Smooth muscle cell (in vitro differentiated cells): ENCODE measurements at regions not wholly inside any gene's neighbourhood (a gene's known extent, or its start where the extent isn't known, plus 50 kb on each side); places are given as distances from the start of the nearest gene placed in this dataset.

ENCODE experiments used
- DNase-seq: peaks from one replicate; lab custom pipeline; 2025; ENCODE audit not compliant: unreplicated experiment; lab: John Stamatoyannopoulos, UW
- H2AFZ ChIP-seq: fragments of 200-600 bp; sonication (generic); 2 replicates; pipeline ENCODE4 v1.6.0; 2016; ENCODE audit warnings: antibody characterized with exemption, low read depth, mild to moderate bottlenecking
- H3F3A ChIP-seq: fragments of 200-600 bp; sonication (generic); 2 replicates; pipeline ENCODE4 v1.6.0; 2017; ENCODE audit warnings: antibody characterized with exemption, low read depth
- H3K27ac ChIP-seq: fragments of 200-600 bp; sonication (generic); 2 replicates; pipeline ENCODE4 v1.5.1; 2016; ENCODE audit warnings: low read depth, mild to moderate bottlenecking
- H3K27me3 ChIP-seq: fragments of 200-600 bp; sonication (generic); 2 replicates; pipeline ENCODE4 v1.6.1; 2016; ENCODE audit warnings: low read depth, mild to moderate bottlenecking
- H3K36me3 ChIP-seq: fragments of 200-600 bp; sonication (generic); 2 replicates; pipeline ENCODE4 v1.5.1; 2016; ENCODE audit warnings: low read depth
- H3K4me1 ChIP-seq: fragments of 200-600 bp; sonication (generic); 2 replicates; pipeline ENCODE4 v1.5.1; 2016; ENCODE audit warnings: low read depth
- H3K4me2 ChIP-seq: fragments of 200-600 bp; sonication (generic); 2 replicates; pipeline ENCODE4 v1.6.0; 2016; ENCODE audit warnings: mild to moderate bottlenecking
- H3K4me3 ChIP-seq: fragments of 200-600 bp; sonication (generic); 2 replicates; pipeline ENCODE4 v1.5.1; 2016; ENCODE audit warnings: mild to moderate bottlenecking
- H3K79me2 ChIP-seq: fragments of 200-600 bp; sonication (generic); 2 replicates; pipeline ENCODE4 v1.6.0; 2016; ENCODE audit warnings: low read depth, mild to moderate bottlenecking
- H3K9ac ChIP-seq: fragments of 200-600 bp; sonication (generic); 2 replicates; pipeline ENCODE4 v1.6.0; 2016; ENCODE audit warnings: low read depth
- H3K9me3 ChIP-seq: fragments of 200-600 bp; sonication (generic); replicated peaks from 2 replicates; pipeline ENCODE4 v1.5.1; 2016; ENCODE audit warnings: low read depth
- H4K20me1 ChIP-seq: fragments of 200-600 bp; sonication (generic); 2 replicates; pipeline ENCODE4 v1.6.0; 2016; ENCODE audit warnings: low read depth
- CTCF ChIP-seq: fragments of 200-600 bp; sonication (generic); IDR thresholded peaks from 2 replicates; pipeline ENCODE4 v1.5.1; 2017; ENCODE audit warnings: borderline replicate concordance, mild to moderate bottlenecking, antibody characterized with exemption; ENCODE audit not compliant: insufficient read depth, poor library complexity, severe bottlenecking
- WGBS: methylation state at CpG from one replicate; pipeline ENCODE4 v1.1.7; 2016; ENCODE audit warnings: low lambda C conversion rate; 5-methylcytosine and 5-hydroxymethylcytosine counted together

DNA sequence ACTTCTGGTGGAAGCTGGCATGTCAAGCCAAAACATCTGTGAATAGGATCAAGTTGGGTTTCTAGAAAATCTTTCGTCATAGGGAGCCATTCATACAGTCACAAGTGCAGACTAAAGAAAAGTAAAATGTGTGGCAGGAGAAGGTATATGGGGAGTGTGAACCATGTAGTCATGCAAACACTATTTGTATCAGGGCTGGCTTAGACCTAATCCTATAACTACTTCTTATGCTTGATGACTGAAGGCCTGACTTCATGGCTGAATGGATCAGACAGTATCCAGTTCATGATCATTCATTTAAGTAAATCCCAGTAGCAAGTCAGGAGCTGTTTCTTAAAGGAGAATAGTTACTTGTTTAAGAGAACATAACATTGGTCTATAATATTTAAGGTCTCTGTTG lies 63.8 kb upstream of the DAPK1 start:
- no peaks in the 10 kb centered on the region for H3K27me3 ChIP-seq
- H3K27ac ChIP-seq: no peak overlapping the region
- 80% methylated on average over 1 of the region's 1 CpG for WGBS
- H2AFZ ChIP-seq: no peak overlapping the region
- TF ChIP-seq CTCF: no peak
- no peaks in the 10 kb centered on the region for H3K79me2 ChIP-seq
- no peak overlapping the region for H3K9ac ChIP-seq
- H3F3A ChIP-seq: no peaks in the 10 kb centered on the region
- no peaks in the 10 kb centered on the region for H3K36me3 ChIP-seq
- no peak overlapping the region for H3K4me3 ChIP-seq
- no peaks in the 10 kb centered on the region for H4K20me1 ChIP-seq
- no peak for DNase-seq
- no peak overlapping the region for H3K4me2 ChIP-seq
- no peaks in the 10 kb centered on the region for H3K9me3 ChIP-seq
- no peaks in the 10 kb centered on the region for H3K4me1 ChIP-seq

DNA sequence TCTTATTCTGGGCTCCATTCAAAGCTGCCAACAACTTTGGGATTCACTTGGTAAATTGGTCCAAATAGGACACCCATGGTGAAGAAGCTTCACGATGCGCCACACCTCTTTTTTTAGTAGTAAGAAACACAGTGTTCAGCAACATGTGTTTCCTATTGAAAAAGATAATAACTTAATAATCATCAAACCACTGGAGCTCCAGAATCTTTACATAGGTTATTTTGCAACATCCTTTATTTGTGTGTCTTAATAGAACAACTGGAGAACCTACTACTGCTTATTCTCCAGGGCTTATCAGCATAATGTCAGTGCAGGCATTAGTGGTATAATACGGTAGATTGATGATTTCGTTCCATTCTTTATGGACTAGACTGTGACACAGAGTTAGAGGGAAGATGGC lies 63.3 kb upstream of the DAPK1 start:
- no peak overlapping the region for H3K27ac ChIP-seq
- H3K9me3 ChIP-seq: no peaks in the 10 kb centered on the region
- 80% methylated on average over 4 of the region's 4 CpGs for WGBS
- H3F3A ChIP-seq: no peaks in the 10 kb centered on the region
- no peak for DNase-seq
- no peak overlapping the region for H3K4me3 ChIP-seq
- no peak overlapping the region for H3K9ac ChIP-seq
- no peaks in the 10 kb centered on the region for H3K36me3 ChIP-seq
- H3K4me2 ChIP-seq: peak overlapping the region; percentile 27
- H3K27me3 ChIP-seq: no peaks in the 10 kb centered on the region
- no peak for TF ChIP-seq CTCF
- no peaks in the 10 kb centered on the region for H3K79me2 ChIP-seq
- no peaks in the 10 kb centered on the region for H3K4me1 ChIP-seq
- no peak overlapping the region for H2AFZ ChIP-seq
- H4K20me1 ChIP-seq: no peaks in the 10 kb centered on the region

- H3K36me3 ChIP-seq: no peaks in the 10 kb centered on the region
- WGBS: 56% methylated on average over 6 of the region's 6 CpGs
- no peak overlapping the region for H2AFZ ChIP-seq
- DNase-seq: no peak
- no peaks in the 10 kb centered on the region for H3F3A ChIP-seq
- H3K4me2 ChIP-seq: no peak overlapping the region
- no peaks in the 10 kb centered on the region for H3K9me3 ChIP-seq
- H3K79me2 ChIP-seq: no peaks in the 10 kb centered on the region
- no peaks in the 10 kb centered on the region for H3K4me1 ChIP-seq
- no peak overlapping the region for H3K4me3 ChIP-seq
- no peak overlapping the region for H3K9ac ChIP-seq
- no peaks in the 10 kb centered on the region for H3K27me3 ChIP-seq
- TF ChIP-seq CTCF: no peak
- no peaks in the 10 kb centered on the region for H4K20me1 ChIP-seq
- no peak overlapping the region for H3K27ac ChIP-seq
These were observed 62.3 kb upstream of the DAPK1 start for GRCh38 chr9:87435189-87435880.

GRCh38 chr9:87436716-87437115 lies 61.0 kb upstream of the DAPK1 start:
- Histone ChIP-seq H4K20me1 (no peaks in the 10 kb centered on the region), H3K36me3 (no peaks in the 10 kb centered on the region), H3K4me1 (no peaks in the 10 kb centered on the region), H3K27me3 (no peaks in the 10 kb centered on the region), H3K9ac (no peak overlapping the region), H3K4me2 (peak overlapping the region; percentile 69), H3F3A (no peaks in the 10 kb centered on the region), H3K79me2 (no peaks in the 10 kb centered on the region), H3K9me3 (no peaks in the 10 kb centered on the region), H3K27ac (peak overlapping the region; percentile 0), H2AFZ (peak overlapping the region; percentile 68), H3K4me3 (no peak overlapping the region)
- TF ChIP-seq CTCF: no peak
- DNase-seq: no peak
- WGBS: 30% methylated on average over 3 of the region's 3 CpGs
